ENCODE measurements at regions not wholly inside any gene's neighbourhood (a gene's known extent, or its start where the extent isn't known, plus 50 kb on each side); places are given as distances from the start of the nearest gene placed in this dataset.

GRCh38 chr2:71906357-71906973 is 241.2 kb downstream of the CYP26B1 start:
- DNase-seq (no peak), ATAC-seq (no peak)
- intact Hi-C loops (cut with DNase I): no loop called here
- Histone ChIP-seq H3K4me1 (no peaks in the 10 kb centered on the region), H3K4me3 (no peak overlapping the region), H3K27ac (no peak overlapping the region), H3K27me3 (peaks cover 0 to 10% of the 10 kb centered on the region in 2 donors), H3K36me3 (no peaks in the 10 kb centered on the region), H3K9me3 (peaks cover 0 to 10% of the 10 kb centered on the region in 2 donors)
- TF ChIP-seq CTCF (IDR thresholded peaks at IDR 0.05): no peak

GRCh38 chr2:71905205-71905604 is 242.5 kb downstream of the CYP26B1 start:
- intact Hi-C loops (cut with DNase I): no loop called here
- Histone ChIP-seq H3K9me3 (peaks cover 0 to 7% of the 10 kb centered on the region in 2 donors), H3K27me3 (peaks cover 0 to 10% of the 10 kb centered on the region in 2 donors), H3K36me3 (no peaks in the 10 kb centered on the region), H3K4me1 (no peaks in the 10 kb centered on the region), H3K4me3 (no peak overlapping the region), H3K27ac (no peak overlapping the region)
- TF ChIP-seq CTCF (IDR thresholded peaks at IDR 0.05): no peak
- ATAC-seq: no peak
- no peak for DNase-seq

- ATAC-seq: no peak
- H3K4me1 ChIP-seq: no peaks in the 10 kb centered on the region
- intact Hi-C loops (cut with DNase I): no loop called here
- DNase-seq: peak in 1 of 4 donors; percentile 16
- no peaks in the 10 kb centered on the region for H3K36me3 ChIP-seq
- no peak overlapping the region for H3K4me3 ChIP-seq
- H3K9me3 ChIP-seq: no peaks in the 10 kb centered on the region
- H3K27me3 ChIP-seq: peaks cover 0 to 10% of the 10 kb centered on the region in 2 donors
- no peak for TF ChIP-seq CTCF (IDR thresholded peaks at IDR 0.05)
- no peak overlapping the region for H3K27ac ChIP-seq
Measured at GRCh38 chr2:71903841-71904240, 243.8 kb downstream of the CYP26B1 start.

- no peaks in the 10 kb centered on the region for H3K36me3 ChIP-seq
- no peak for TF ChIP-seq CTCF (IDR thresholded peaks at IDR 0.05)
- H3K4me1 ChIP-seq: no peaks in the 10 kb centered on the region
- ATAC-seq (no peak), DNase-seq (no peak)
- no peaks in the 10 kb centered on the region for H3K9me3 ChIP-seq
- intact Hi-C loops (cut with DNase I): no loop called here
- H3K4me3 ChIP-seq: no peak overlapping the region
- peaks cover 0 to under 1% of the 10 kb centered on the region in 2 donors for H3K27me3 ChIP-seq
- no peak overlapping the region for H3K27ac ChIP-seq
Measured at GRCh38 chr2:71901466-71901865, 246.2 kb downstream of the CYP26B1 start.

- no peaks in the 10 kb centered on the region for H3K9me3 ChIP-seq
- TF ChIP-seq CTCF (IDR thresholded peaks at IDR 0.05): no peak
- no peaks in the 10 kb centered on the region for H3K4me1 ChIP-seq
- no peak overlapping the region for H3K27ac ChIP-seq
- intact Hi-C loops (cut with DNase I): no loop called here
- no peak overlapping the region for H3K4me3 ChIP-seq
- H3K36me3 ChIP-seq: no peaks in the 10 kb centered on the region
- ATAC-seq (no peak), DNase-seq (no peak)
- no peaks in the 10 kb centered on the region for H3K27me3 ChIP-seq
Measured at GRCh38 chr2:71898851-71899681, 248.6 kb downstream of the CYP26B1 start.

Measured in left lung (tissue), 4 donors.